ENCODE measurements at regions not wholly inside any gene's neighbourhood (a gene's known extent, or its start where the extent isn't known, plus 50 kb on each side); places are given as distances from the start of the nearest gene placed in this dataset.

- FAIRE-seq, result no peak
- no peak for TF ChIP-seq POLR2AphosphoS5 (IDR thresholded peaks at IDR 0.05; ENCODE audit: low read depth, low read length)
- TF ChIP-seq TAF1 (IDR thresholded peaks at IDR 0.05; ENCODE audit: borderline replicate concordance, low read depth, low read length), result no peak
- TF ChIP-seq POLR2A (IDR thresholded peaks at IDR 0.05; ENCODE audit: low read depth, low read length), result no peak
- no peak for DNase-seq (ENCODE audit: insufficient read length)
These were observed 179.1 kb upstream of the LPP start for GRCh38 chr3:187974871-187975271.

GRCh38 chr3:187975561-187976364, 178.2 kb upstream of the LPP start:
- FAIRE-seq (no peak), DNase-seq (ENCODE audit: insufficient read length) (no peak)
- TF ChIP-seq TAF1 (IDR thresholded peaks at IDR 0.05; ENCODE audit: borderline replicate concordance, low read depth, low read length) (no peak), POLR2AphosphoS5 (IDR thresholded peaks at IDR 0.05; ENCODE audit: low read depth, low read length) (no peak), POLR2A (IDR thresholded peaks at IDR 0.05; ENCODE audit: low read depth, low read length) (no peak)

GRCh38 chr3:187976365-187976900, 177.5 kb upstream of the LPP start:
- no peak for DNase-seq (ENCODE audit: insufficient read length)
- FAIRE-seq, result no peak
- no peak for TF ChIP-seq POLR2AphosphoS5 (IDR thresholded peaks at IDR 0.05; ENCODE audit: low read depth, low read length)
- TF ChIP-seq TAF1 (IDR thresholded peaks at IDR 0.05; ENCODE audit: borderline replicate concordance, low read depth, low read length), result no peak
- TF ChIP-seq POLR2A (IDR thresholded peaks at IDR 0.05; ENCODE audit: low read depth, low read length), result no peak

- DNase-seq (ENCODE audit: insufficient read length), result no peak
- TF ChIP-seq POLR2A (IDR thresholded peaks at IDR 0.05; ENCODE audit: low read depth, low read length) (no peak), POLR2AphosphoS5 (IDR thresholded peaks at IDR 0.05; ENCODE audit: low read depth, low read length) (no peak), TAF1 (IDR thresholded peaks at IDR 0.05; ENCODE audit: borderline replicate concordance, low read depth, low read length) (no peak)
- FAIRE-seq, result no peak
These were observed 176.3 kb upstream of the LPP start for GRCh38 chr3:187977659-187978058.

- TF ChIP-seq POLR2AphosphoS5 (IDR thresholded peaks at IDR 0.05; ENCODE audit: low read depth, low read length), result no peak
- no peak for TF ChIP-seq POLR2A (IDR thresholded peaks at IDR 0.05; ENCODE audit: low read depth, low read length)
- no peak for TF ChIP-seq TAF1 (IDR thresholded peaks at IDR 0.05; ENCODE audit: borderline replicate concordance, low read depth, low read length)
- FAIRE-seq, result no peak
- no peak for DNase-seq (ENCODE audit: insufficient read length)
These were observed 175.4 kb upstream of the LPP start for GRCh38 chr3:187978433-187979011.

GRCh38 chr3:187979564-187979963, 174.4 kb upstream of the LPP start:
- DNase-seq (ENCODE audit: insufficient read length) (no peak), FAIRE-seq (no peak)
- TF ChIP-seq POLR2A (IDR thresholded peaks at IDR 0.05; ENCODE audit: low read depth, low read length) (no peak), TAF1 (IDR thresholded peaks at IDR 0.05; ENCODE audit: borderline replicate concordance, low read depth, low read length) (no peak), POLR2AphosphoS5 (IDR thresholded peaks at IDR 0.05; ENCODE audit: low read depth, low read length) (no peak)

- DNase-seq (ENCODE audit: insufficient read length) (no peak), FAIRE-seq (no peak)
- TF ChIP-seq POLR2AphosphoS5 (IDR thresholded peaks at IDR 0.05; ENCODE audit: low read depth, low read length), result no peak
- no peak for TF ChIP-seq POLR2A (IDR thresholded peaks at IDR 0.05; ENCODE audit: low read depth, low read length)
- no peak for TF ChIP-seq TAF1 (IDR thresholded peaks at IDR 0.05; ENCODE audit: borderline replicate concordance, low read depth, low read length)
These were observed 173.1 kb upstream of the LPP start for GRCh38 chr3:187980861-187981260.

GRCh38 chr3:187982142-187982541, 171.8 kb upstream of the LPP start:
- no peak for TF ChIP-seq TAF1 (IDR thresholded peaks at IDR 0.05; ENCODE audit: borderline replicate concordance, low read depth, low read length)
- TF ChIP-seq POLR2A (IDR thresholded peaks at IDR 0.05; ENCODE audit: low read depth, low read length), result no peak
- TF ChIP-seq POLR2AphosphoS5 (IDR thresholded peaks at IDR 0.05; ENCODE audit: low read depth, low read length), result no peak
- DNase-seq (ENCODE audit: insufficient read length) (no peak), FAIRE-seq (no peak)

- TF ChIP-seq POLR2AphosphoS5 (IDR thresholded peaks at IDR 0.05; ENCODE audit: low read depth, low read length) (no peak), TAF1 (IDR thresholded peaks at IDR 0.05; ENCODE audit: borderline replicate concordance, low read depth, low read length) (no peak), POLR2A (IDR thresholded peaks at IDR 0.05; ENCODE audit: low read depth, low read length) (no peak)
- FAIRE-seq (no peak), DNase-seq (ENCODE audit: insufficient read length) (no peak)
These were observed 170.4 kb upstream of the LPP start for GRCh38 chr3:187983484-187984124.

GRCh38 chr3:187985647-187986046, 168.3 kb upstream of the LPP start:
- no peak for DNase-seq (ENCODE audit: insufficient read length)
- TF ChIP-seq TAF1 (IDR thresholded peaks at IDR 0.05; ENCODE audit: borderline replicate concordance, low read depth, low read length), result no peak
- FAIRE-seq, result no peak

GRCh38 chr3:187986514-187986934, 167.4 kb upstream of the LPP start:
- DNase-seq (ENCODE audit: insufficient read length) (no peak), FAIRE-seq (no peak)
- TF ChIP-seq POLR2A (IDR thresholded peaks at IDR 0.05; ENCODE audit: low read depth, low read length), result no peak
- TF ChIP-seq TAF1 (IDR thresholded peaks at IDR 0.05; ENCODE audit: borderline replicate concordance, low read depth, low read length), result no peak
- no peak for TF ChIP-seq POLR2AphosphoS5 (IDR thresholded peaks at IDR 0.05; ENCODE audit: low read depth, low read length)
